HEK293 (cell line): ENCODE measurements at regions not wholly inside any gene's neighbourhood (a gene's known extent, or its start where the extent isn't known, plus 50 kb on each side); places are given as distances from the start of the nearest gene placed in this dataset.

Experiments used
- CTCF ChIA-PET: fragments of 350-600 bp; formaldehyde crosslinking; extraction: SDS; loops from one replicate; lab custom pipeline; 2021; ENCODE audit warnings: antibody characterized with exemption; lab: Yijun Ruan, JAX
- POLR2A ChIA-PET: fragments of 300-600 bp; formaldehyde crosslinking; extraction: SDS; loops from one replicate; lab custom pipeline; 2020; ENCODE audit warnings: antibody characterized with exemption, inconsistent platforms; lab: Yijun Ruan, JAX
- H3K27ac ChIP-seq: fragments of 200-500 bp; sonication (Bioruptor generic); 2 replicates; pipeline ENCODE4 v1.5.1; 2014; ENCODE audit warnings: low read depth, low read length, control low read depth, inconsistent platforms; ENCODE audit errors: extremely low read depth
- H3K36me3 ChIP-seq, 2 experiments: fragments of 200-500 bp in 1 of 2; sonication (Bioruptor generic) in 1 of 2; 1 replicate in 1 of 2; 2 replicates in 1 of 2; pipeline ENCODE4 v1.5.1; 2014 to 2017; ENCODE audit warnings: inconsistent platforms in 2 of 2, low read length in 2 of 2; ENCODE audit not compliant: control insufficient read depth in 2 of 2, insufficient read depth in 1 of 2
- H3K4me1 ChIP-seq: fragments of 200-500 bp; sonication (Bioruptor generic); 2 replicates; pipeline ENCODE4 v1.5.1; 2014; ENCODE audit warnings: mild to moderate bottlenecking, low read length, inconsistent platforms; ENCODE audit not compliant: control insufficient read depth, insufficient read depth
- H3K4me3 ChIP-seq: 2 replicates; pipeline ENCODE4 v1.5.1; 2011; ENCODE audit warnings: low read depth, mild to moderate bottlenecking, control low read depth, low read length, moderate library complexity
- H3K9me3 ChIP-seq: fragments of 200-500 bp; sonication (Bioruptor generic); 2 replicates; pipeline ENCODE4 v1.5.1; 2014; ENCODE audit warnings: low read depth, low read length, inconsistent platforms; ENCODE audit not compliant: control insufficient read depth, insufficient read depth
- MYNN ChIP-seq: fragments of 450-650 bp; formaldehyde crosslinking; IDR thresholded peaks from 2 replicates; pipeline ENCODE4 v1.5.1; 2016; ENCODE audit warnings: missing biosample characterization, missing genetic modification characterization, borderline replicate concordance
- MZF1 ChIP-seq: fragments of 450-650 bp; formaldehyde crosslinking; IDR thresholded peaks from 2 replicates; pipeline ENCODE4 v1.5.1; 2017; ENCODE audit warnings: missing biosample characterization, missing genetic modification characterization, borderline replicate concordance
- REPIN1 ChIP-seq: fragments of 450-650 bp; formaldehyde crosslinking; IDR thresholded peaks from 2 replicates; pipeline ENCODE4 v1.5.1; 2017; ENCODE audit warnings: missing biosample characterization, missing genetic modification characterization, low read depth
- SCRT2 ChIP-seq: fragments of 450-650 bp; formaldehyde crosslinking; IDR thresholded peaks from 2 replicates; pipeline ENCODE4 v1.5.1; 2016; ENCODE audit warnings: missing biosample characterization, missing genetic modification characterization
- ZFP69B ChIP-seq: fragments of 450-650 bp; formaldehyde crosslinking; IDR thresholded peaks from 2 replicates; pipeline ENCODE4 v1.5.1; 2016; ENCODE audit warnings: missing biosample characterization, missing genetic modification characterization
- ZNF157 ChIP-seq: fragments of 450-650 bp; formaldehyde crosslinking; IDR thresholded peaks from 2 replicates; pipeline ENCODE4 v1.5.1; 2016; ENCODE audit warnings: missing biosample characterization, missing genetic modification characterization
- ZNF211 ChIP-seq: fragments of 450-650 bp; formaldehyde crosslinking; IDR thresholded peaks from 2 replicates; pipeline ENCODE4 v1.5.1; 2016; ENCODE audit warnings: low read depth, missing biosample characterization, missing genetic modification characterization
- ZNF341 ChIP-seq: fragments of 450-650 bp; formaldehyde crosslinking; IDR thresholded peaks from 2 replicates; pipeline ENCODE4; 2016; ENCODE audit warnings: low read depth, missing biosample characterization, missing genetic modification characterization
- ZNF548 ChIP-seq: fragments of 450-650 bp; formaldehyde crosslinking; IDR thresholded peaks from 2 replicates; pipeline ENCODE4 v1.5.1; 2016; ENCODE audit warnings: missing biosample characterization, missing genetic modification characterization
- ZNF558 ChIP-seq: fragments of 450-650 bp; formaldehyde crosslinking; IDR thresholded peaks from 2 replicates; pipeline ENCODE4 v1.5.1; 2016; ENCODE audit warnings: missing biosample characterization, missing genetic modification characterization
- ZNF585B ChIP-seq: fragments of 450-650 bp; formaldehyde crosslinking; IDR thresholded peaks from 2 replicates; pipeline ENCODE4 v1.5.1; 2016; ENCODE audit warnings: missing biosample characterization, missing genetic modification characterization
- ZNF621 ChIP-seq: fragments of 450-650 bp; formaldehyde crosslinking; IDR thresholded peaks from 2 replicates; pipeline ENCODE4 v1.5.1; 2017; ENCODE audit warnings: missing biosample characterization, missing genetic modification characterization
- ZNF792 ChIP-seq: fragments of 450-650 bp; formaldehyde crosslinking; IDR thresholded peaks from 2 replicates; pipeline ENCODE4 v1.5.1; 2016; ENCODE audit warnings: missing biosample characterization, missing genetic modification characterization
- ZNF837 ChIP-seq: fragments of 450-650 bp; formaldehyde crosslinking; IDR thresholded peaks from 2 replicates; pipeline ENCODE4 v1.5.1; 2016; ENCODE audit warnings: missing biosample characterization, missing genetic modification characterization
- TF ChIP-seq, protein P1 (sequence below): fragments of 450-650 bp; formaldehyde crosslinking; IDR thresholded peaks from 2 replicates; pipeline ENCODE4 v1.5.1; 2016; ENCODE audit warnings: missing biosample characterization, missing genetic modification characterization
- TF ChIP-seq, protein P2 (sequence below): fragments of 450-650 bp; formaldehyde crosslinking; IDR thresholded peaks from 2 replicates; pipeline ENCODE4 v1.5.1; 2016; ENCODE audit warnings: missing biosample characterization, missing genetic modification characterization
- TF ChIP-seq, protein P3 (sequence below): fragments of 450-650 bp; formaldehyde crosslinking; IDR thresholded peaks from 2 replicates; pipeline ENCODE4 v1.5.1; 2016; ENCODE audit warnings: missing biosample characterization, missing genetic modification characterization, borderline replicate concordance
- TF ChIP-seq, protein P4 (sequence below): fragments of 450-650 bp; formaldehyde crosslinking; optimal IDR thresholded peaks from 2 replicates; pipeline ENCODE3; 2016; ENCODE audit warnings: missing biosample characterization, mild to moderate bottlenecking, missing genetic modification characterization
- TF ChIP-seq, protein P5 (sequence below): fragments of 450-650 bp; formaldehyde crosslinking; IDR thresholded peaks from 2 replicates; pipeline ENCODE4 v1.5.1; 2016; ENCODE audit warnings: missing biosample characterization, missing genetic modification characterization, low read depth

DNA sequence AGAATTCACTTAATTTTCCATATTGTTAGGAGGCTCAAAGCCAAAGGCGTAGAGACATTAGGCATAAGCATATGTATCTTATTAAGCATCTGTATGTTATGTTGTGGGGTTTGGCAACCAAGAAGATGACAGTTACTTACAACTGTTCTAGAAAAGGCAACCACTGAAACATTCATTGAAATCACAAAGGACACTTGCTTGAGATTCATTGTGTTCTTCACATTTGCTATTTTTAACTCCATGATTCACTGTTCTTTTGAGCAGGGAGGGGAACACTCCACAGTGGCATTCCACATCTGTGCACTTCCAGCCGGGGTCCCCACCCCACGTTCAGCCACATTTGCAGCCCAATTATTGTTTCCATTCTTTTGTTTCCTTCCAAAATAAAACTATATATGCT lies 107.1 kb downstream of the PALM2AKAP2 start:
- ChIA-PET POLR2A (no interaction called here), CTCF (interaction anchor here (0.5 to 2.5 kb wide), 26 partner anchors 9 to 1411 kb away, joined by 3 to 19 read pairs (median 3); no protein-coding TSS in a partner anchor)
- TF ChIP-seq ZNF585B (tag by site-specific recombination) (no peak), REPIN1 (tag by site-specific recombination) (no peak), ZNF211 (tag by site-specific recombination) (no peak), MYNN (no peak)
- TF ChIP-seq, protein P1, sequence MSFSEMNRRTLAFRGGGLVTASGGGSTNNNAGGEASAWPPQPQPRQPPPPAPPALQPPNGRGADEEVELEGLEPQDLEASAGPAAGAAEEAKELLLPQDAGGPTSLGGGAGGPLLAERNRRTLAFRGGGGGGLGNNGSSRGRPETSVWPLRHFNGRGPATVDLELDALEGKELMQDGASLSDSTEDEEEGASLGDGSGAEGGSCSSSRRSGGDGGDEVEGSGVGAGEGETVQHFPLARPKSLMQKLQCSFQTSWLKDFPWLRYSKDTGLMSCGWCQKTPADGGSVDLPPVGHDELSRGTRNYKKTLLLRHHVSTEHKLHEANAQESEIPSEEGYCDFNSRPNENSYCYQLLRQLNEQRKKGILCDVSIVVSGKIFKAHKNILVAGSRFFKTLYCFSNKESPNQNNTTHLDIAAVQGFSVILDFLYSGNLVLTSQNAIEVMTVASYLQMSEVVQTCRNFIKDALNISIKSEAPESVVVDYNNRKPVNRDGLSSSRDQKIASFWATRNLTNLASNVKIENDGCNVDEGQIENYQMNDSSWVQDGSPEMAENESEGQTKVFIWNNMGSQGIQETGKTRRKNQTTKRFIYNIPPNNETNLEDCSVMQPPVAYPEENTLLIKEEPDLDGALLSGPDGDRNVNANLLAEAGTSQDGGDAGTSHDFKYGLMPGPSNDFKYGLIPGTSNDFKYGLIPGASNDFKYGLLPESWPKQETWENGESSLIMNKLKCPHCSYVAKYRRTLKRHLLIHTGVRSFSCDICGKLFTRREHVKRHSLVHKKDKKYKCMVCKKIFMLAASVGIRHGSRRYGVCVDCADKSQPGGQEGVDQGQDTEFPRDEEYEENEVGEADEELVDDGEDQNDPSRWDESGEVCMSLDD = no peak
- TF ChIP-seq, protein P2, sequence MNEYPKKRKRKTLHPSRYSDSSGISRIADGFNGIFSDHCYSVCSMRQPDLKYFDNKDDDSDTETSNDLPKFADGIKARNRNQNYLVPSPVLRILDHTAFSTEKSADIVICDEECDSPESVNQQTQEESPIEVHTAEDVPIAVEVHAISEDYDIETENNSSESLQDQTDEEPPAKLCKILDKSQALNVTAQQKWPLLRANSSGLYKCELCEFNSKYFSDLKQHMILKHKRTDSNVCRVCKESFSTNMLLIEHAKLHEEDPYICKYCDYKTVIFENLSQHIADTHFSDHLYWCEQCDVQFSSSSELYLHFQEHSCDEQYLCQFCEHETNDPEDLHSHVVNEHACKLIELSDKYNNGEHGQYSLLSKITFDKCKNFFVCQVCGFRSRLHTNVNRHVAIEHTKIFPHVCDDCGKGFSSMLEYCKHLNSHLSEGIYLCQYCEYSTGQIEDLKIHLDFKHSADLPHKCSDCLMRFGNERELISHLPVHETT (tag by site-specific recombination) = no peak
- H3K9me3 ChIP-seq = no peaks in the 10 kb centered on the region
- H3K4me3 ChIP-seq = no peak overlapping the region
- no peaks in the 10 kb centered on the region for H3K36me3 ChIP-seq
- H3K4me1 ChIP-seq = no peaks in the 10 kb centered on the region
- H3K27ac ChIP-seq = no peak overlapping the region

DNA sequence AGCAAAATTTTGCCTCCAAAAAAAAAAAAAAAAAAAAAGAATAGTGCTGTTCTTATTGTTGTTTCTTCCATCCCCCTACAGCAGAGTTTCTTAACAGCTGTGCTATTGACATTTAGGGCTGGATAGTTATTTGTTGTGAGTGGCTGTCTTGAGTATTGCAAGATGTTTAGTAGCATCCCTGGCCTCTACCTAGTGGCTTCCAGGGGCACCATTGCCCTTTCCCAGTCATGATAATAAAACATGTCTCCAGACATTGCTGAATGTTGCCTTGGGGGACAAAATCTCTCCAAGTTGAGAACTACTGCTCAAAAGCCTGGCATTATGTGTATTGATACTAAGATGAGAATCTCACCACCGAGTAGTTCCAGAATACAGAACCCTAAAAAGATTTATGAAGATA lies 108.7 kb downstream of the PALM2AKAP2 start:
- Histone ChIP-seq H3K9me3 (no peaks in the 10 kb centered on the region), H3K27ac (no peak overlapping the region), H3K4me3 (no peak overlapping the region), H3K36me3 (no peaks in the 10 kb centered on the region), H3K4me1 (no peaks in the 10 kb centered on the region)
- TF ChIP-seq, protein P3, sequence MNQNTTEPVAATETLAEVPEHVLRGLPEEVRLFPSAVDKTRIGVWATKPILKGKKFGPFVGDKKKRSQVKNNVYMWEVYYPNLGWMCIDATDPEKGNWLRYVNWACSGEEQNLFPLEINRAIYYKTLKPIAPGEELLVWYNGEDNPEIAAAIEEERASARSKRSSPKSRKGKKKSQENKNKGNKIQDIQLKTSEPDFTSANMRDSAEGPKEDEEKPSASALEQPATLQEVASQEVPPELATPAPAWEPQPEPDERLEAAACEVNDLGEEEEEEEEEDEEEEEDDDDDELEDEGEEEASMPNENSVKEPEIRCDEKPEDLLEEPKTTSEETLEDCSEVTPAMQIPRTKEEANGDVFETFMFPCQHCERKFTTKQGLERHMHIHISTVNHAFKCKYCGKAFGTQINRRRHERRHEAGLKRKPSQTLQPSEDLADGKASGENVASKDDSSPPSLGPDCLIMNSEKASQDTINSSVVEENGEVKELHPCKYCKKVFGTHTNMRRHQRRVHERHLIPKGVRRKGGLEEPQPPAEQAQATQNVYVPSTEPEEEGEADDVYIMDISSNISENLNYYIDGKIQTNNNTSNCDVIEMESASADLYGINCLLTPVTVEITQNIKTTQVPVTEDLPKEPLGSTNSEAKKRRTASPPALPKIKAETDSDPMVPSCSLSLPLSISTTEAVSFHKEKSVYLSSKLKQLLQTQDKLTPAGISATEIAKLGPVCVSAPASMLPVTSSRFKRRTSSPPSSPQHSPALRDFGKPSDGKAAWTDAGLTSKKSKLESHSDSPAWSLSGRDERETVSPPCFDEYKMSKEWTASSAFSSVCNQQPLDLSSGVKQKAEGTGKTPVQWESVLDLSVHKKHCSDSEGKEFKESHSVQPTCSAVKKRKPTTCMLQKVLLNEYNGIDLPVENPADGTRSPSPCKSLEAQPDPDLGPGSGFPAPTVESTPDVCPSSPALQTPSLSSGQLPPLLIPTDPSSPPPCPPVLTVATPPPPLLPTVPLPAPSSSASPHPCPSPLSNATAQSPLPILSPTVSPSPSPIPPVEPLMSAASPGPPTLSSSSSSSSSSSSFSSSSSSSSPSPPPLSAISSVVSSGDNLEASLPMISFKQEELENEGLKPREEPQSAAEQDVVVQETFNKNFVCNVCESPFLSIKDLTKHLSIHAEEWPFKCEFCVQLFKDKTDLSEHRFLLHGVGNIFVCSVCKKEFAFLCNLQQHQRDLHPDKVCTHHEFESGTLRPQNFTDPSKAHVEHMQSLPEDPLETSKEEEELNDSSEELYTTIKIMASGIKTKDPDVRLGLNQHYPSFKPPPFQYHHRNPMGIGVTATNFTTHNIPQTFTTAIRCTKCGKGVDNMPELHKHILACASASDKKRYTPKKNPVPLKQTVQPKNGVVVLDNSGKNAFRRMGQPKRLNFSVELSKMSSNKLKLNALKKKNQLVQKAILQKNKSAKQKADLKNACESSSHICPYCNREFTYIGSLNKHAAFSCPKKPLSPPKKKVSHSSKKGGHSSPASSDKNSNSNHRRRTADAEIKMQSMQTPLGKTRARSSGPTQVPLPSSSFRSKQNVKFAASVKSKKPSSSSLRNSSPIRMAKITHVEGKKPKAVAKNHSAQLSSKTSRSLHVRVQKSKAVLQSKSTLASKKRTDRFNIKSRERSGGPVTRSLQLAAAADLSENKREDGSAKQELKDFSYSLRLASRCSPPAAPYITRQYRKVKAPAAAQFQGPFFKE (tag by site-specific recombination) = no peak
- TF ChIP-seq ZNF157 (tag by site-specific recombination) = no peak
- no peak for TF ChIP-seq ZNF837
- no peak for TF ChIP-seq ZNF341
- no peak for TF ChIP-seq ZFP69B
- TF ChIP-seq ZNF558 (tag by site-specific recombination) = no peak
- TF ChIP-seq, protein P4, sequence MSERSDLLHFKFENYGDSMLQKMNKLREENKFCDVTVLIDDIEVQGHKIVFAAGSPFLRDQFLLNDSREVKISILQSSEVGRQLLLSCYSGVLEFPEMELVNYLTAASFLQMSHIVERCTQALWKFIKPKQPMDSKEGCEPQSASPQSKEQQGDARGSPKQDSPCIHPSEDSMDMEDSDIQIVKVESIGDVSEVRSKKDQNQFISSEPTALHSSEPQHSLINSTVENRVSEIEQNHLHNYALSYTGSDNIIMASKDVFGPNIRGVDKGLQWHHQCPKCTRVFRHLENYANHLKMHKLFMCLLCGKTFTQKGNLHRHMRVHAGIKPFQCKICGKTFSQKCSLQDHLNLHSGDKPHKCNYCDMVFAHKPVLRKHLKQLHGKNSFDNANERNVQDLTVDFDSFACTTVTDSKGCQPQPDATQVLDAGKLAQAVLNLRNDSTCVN (tag by site-specific recombination) = no peak
- no peak for TF ChIP-seq MZF1 (tag by site-specific recombination)
- TF ChIP-seq, protein P5, sequence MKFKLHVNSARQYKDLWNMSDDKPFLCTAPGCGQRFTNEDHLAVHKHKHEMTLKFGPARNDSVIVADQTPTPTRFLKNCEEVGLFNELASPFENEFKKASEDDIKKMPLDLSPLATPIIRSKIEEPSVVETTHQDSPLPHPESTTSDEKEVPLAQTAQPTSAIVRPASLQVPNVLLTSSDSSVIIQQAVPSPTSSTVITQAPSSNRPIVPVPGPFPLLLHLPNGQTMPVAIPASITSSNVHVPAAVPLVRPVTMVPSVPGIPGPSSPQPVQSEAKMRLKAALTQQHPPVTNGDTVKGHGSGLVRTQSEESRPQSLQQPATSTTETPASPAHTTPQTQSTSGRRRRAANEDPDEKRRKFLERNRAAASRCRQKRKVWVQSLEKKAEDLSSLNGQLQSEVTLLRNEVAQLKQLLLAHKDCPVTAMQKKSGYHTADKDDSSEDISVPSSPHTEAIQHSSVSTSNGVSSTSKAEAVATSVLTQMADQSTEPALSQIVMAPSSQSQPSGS = no peak
- no peak for TF ChIP-seq ZNF548
- no peak for TF ChIP-seq ZNF621
- no peak for TF ChIP-seq ZNF792 (tag by site-specific recombination)
- no peak for TF ChIP-seq SCRT2 (tag by site-specific recombination)
- ChIA-PET POLR2A (no interaction called here), CTCF (interaction anchor here (0.6 to 2.5 kb wide), 5 partner anchors 10 to 435 kb away, joined by 3 to 11 read pairs (median 3); no protein-coding TSS in a partner anchor)
